Esophagus muscularis mucosa (tissue), 4 donors: ENCODE measurements at regions not wholly inside any gene's neighbourhood (a gene's known extent, or its start where the extent isn't known, plus 50 kb on each side); places are given as distances from the start of the nearest gene placed in this dataset.

Experiments used
- DNase-seq: peaks from one replicate; pipeline ENCODE4 v3.0.0-alpha.2; 2017; ENCODE audit errors: extremely low spot score
- H3K27ac ChIP-seq, 4 donors: fragments of 200-600 bp; sonication (generic); replicated peaks in 1 of 4; 1 replicate in 3 of 4; 2 replicates in 1 of 4; pipeline ENCODE4 v1.5.1; 2016 to 2019; ENCODE audit warnings: mild to moderate bottlenecking in 1 of 4
- H3K27me3 ChIP-seq, 4 donors: fragments of 200-600 bp; sonication (generic); one replicate each; pipeline versions ENCODE4 v1.5.1 to v1.6.0; 2016 to 2019
- H3K36me3 ChIP-seq, 4 donors: fragments of 200-600 bp; sonication (generic); one replicate each; pipeline ENCODE4 v1.5.1; 2016 to 2019
- H3K4me1 ChIP-seq, 4 donors: fragments of 200-600 bp; sonication (generic); one replicate each; pipeline ENCODE4 v1.5.1; 2016 to 2019
- H3K4me3 ChIP-seq, 4 donors: fragments of 200-600 bp; sonication (generic); 1 replicate in 2 of 4; 2 replicates in 2 of 4; pipeline ENCODE4 v1.5.1; 2016 to 2019; ENCODE audit warnings: mild to moderate bottlenecking in 4 of 4, moderate library complexity in 1 of 4
- H3K9me3 ChIP-seq, 4 donors: fragments of 200-600 bp; sonication (generic); 1 replicate in 3 of 4; 2 replicates in 1 of 4; pipeline ENCODE4 v1.5.1; 2016 to 2019
- CTCF ChIP-seq, 3 experiments: fragments of 200-600 bp in 2 of 3; fragments of 450-650 bp in 1 of 3; sonication (generic) in 2 of 3; IDR thresholded peaks; one replicate each; pipeline ENCODE4 v1.5.1; 2017 to 2019; ENCODE audit warnings: antibody characterized with exemption in 3 of 3, mild to moderate bottlenecking in 2 of 3, moderate library complexity in 1 of 3
- EP300 ChIP-seq: sonication (generic); formaldehyde crosslinking; IDR thresholded peaks from one replicate; pipeline ENCODE4 v1.6.1; 2017; ENCODE audit warnings: antibody characterized with exemption
- POLR2A ChIP-seq: fragments of 450-650 bp; IDR thresholded peaks from one replicate; pipeline ENCODE4 v1.6.1; 2017; ENCODE audit warnings: antibody characterized with exemption, moderate library complexity, mild to moderate bottlenecking, low read depth
- POLR2AphosphoS5 ChIP-seq, 2 donors: sonication (generic); formaldehyde crosslinking; IDR thresholded peaks; one replicate each; pipeline ENCODE4 v1.6.1; 2017; ENCODE audit warnings: antibody characterized with exemption in 2 of 2
- WGBS: methylation state at CpG from one replicate; pipeline ENCODE4 v1.1.5; 2018; 5-methylcytosine and 5-hydroxymethylcytosine counted together
- intact Hi-C: fragments of 100-400 bp; cut with DNase I; formaldehyde crosslinking; loops from one replicate; pipeline ENCODE4 v1.15.1; 2023

- H3K27me3 ChIP-seq: peaks cover 0 to 36% (median 6%) of the 10 kb centered on the region in 4 donors
- intact Hi-C loops: no loop called here
- DNase-seq: peak; percentile 77
- no peaks in the 10 kb centered on the region for H3K36me3 ChIP-seq
- TF ChIP-seq EP300: no peak
- TF ChIP-seq POLR2A: no peak
- no peak for TF ChIP-seq POLR2AphosphoS5 (IDR thresholded peaks at IDR 0.05)
- TF ChIP-seq CTCF (IDR thresholded peaks at IDR 0.05): no peak
- no peaks in the 10 kb centered on the region for H3K9me3 ChIP-seq
- 19% methylated on average over 15 of the region's 15 CpGs for WGBS
- peaks cover 5 to 18% (median 14%) of the 10 kb centered on the region in 4 donors for H3K4me1 ChIP-seq
- peak overlapping the region; percentile 19 to 47 (median 32) for H3K4me3 ChIP-seq
- H3K27ac ChIP-seq: no peak overlapping the region
Observed at GRCh38 chr9:79256691-79257213, 315.0 kb upstream of the TLE4 start.

GRCh38 chr9:79257228-79257781 lies 314.5 kb upstream of the TLE4 start:
- intact Hi-C loops: no loop called here

GRCh38 chr9:79257790-79258351 lies 313.9 kb upstream of the TLE4 start:
- no peak for TF ChIP-seq CTCF (IDR thresholded peaks at IDR 0.05)
- H3K4me1 ChIP-seq: peaks cover 5 to 18% (median 14%) of the 10 kb centered on the region in 4 donors
- peak overlapping the region; percentile 19 to 47 (median 32) for H3K4me3 ChIP-seq
- no peak overlapping the region for H3K27ac ChIP-seq
- DNase-seq: peak; percentile 62
- WGBS: 63% methylated on average over 21 of the region's 21 CpGs
- H3K27me3 ChIP-seq: peaks cover 0 to 29% (median 6%) of the 10 kb centered on the region in 4 donors
- intact Hi-C loops: no loop called here
- H3K9me3 ChIP-seq: no peaks in the 10 kb centered on the region
- H3K36me3 ChIP-seq: no peaks in the 10 kb centered on the region

More at GRCh38 chr9:79257228-79257781, 314.5 kb upstream of the TLE4 start:
- Histone ChIP-seq H3K4me1 (peaks cover 5 to 18% (median 14%) of the 10 kb centered on the region in 4 donors), H3K4me3 (peak overlapping the region; percentile 19 to 47 (median 32)), H3K9me3 (no peaks in the 10 kb centered on the region), H3K27me3 (peaks cover 0 to 35% (median 6%) of the 10 kb centered on the region in 4 donors), H3K27ac (no peak overlapping the region), H3K36me3 (no peaks in the 10 kb centered on the region)
- peak; percentile 68 for DNase-seq
- no peak for TF ChIP-seq POLR2A
- no peak for TF ChIP-seq CTCF (IDR thresholded peaks at IDR 0.05)
- no peak for TF ChIP-seq EP300
- TF ChIP-seq POLR2AphosphoS5 (IDR thresholded peaks at IDR 0.05): no peak
- WGBS: 19% methylated on average over 19 of the region's 19 CpGs

- WGBS: 84% methylated on average over 4 of the region's 4 CpGs
- DNase-seq: no peak
Observed at GRCh38 chr9:79259858-79260257, 311.9 kb upstream of the TLE4 start.

More at GRCh38 chr9:79259858-79260257, 311.9 kb upstream of the TLE4 start:
- Histone ChIP-seq H3K4me3 (no peak overlapping the region), H3K9me3 (no peaks in the 10 kb centered on the region), H3K27ac (no peak overlapping the region), H3K27me3 (peaks cover 0 to 29% (median 5%) of the 10 kb centered on the region in 4 donors), H3K4me1 (peaks cover 5 to 18% (median 14%) of the 10 kb centered on the region in 4 donors), H3K36me3 (no peaks in the 10 kb centered on the region)
- intact Hi-C loops: no loop called here
- no peak for TF ChIP-seq POLR2A
- TF ChIP-seq POLR2AphosphoS5 (IDR thresholded peaks at IDR 0.05): no peak
- TF ChIP-seq CTCF (IDR thresholded peaks at IDR 0.05): no peak
- no peak for TF ChIP-seq EP300
